H1 (cell line): ENCODE measurements at regions not wholly inside any gene's neighbourhood (a gene's known extent, or its start where the extent isn't known, plus 50 kb on each side); places are given as distances from the start of the nearest gene placed in this dataset.

ENCODE experiments used
- CTCF ChIA-PET: fragments of 300-600 bp; sonication (Branson Sonifier 250); formaldehyde crosslinking; loops from one replicate; lab custom pipeline; 2021; ENCODE audit not compliant: partially characterized antibody; lab: Charles Lee
- POLR2A ChIA-PET: fragments of 300-600 bp; sonication (Branson Sonifier 250); formaldehyde crosslinking; loops from one replicate; lab custom pipeline; 2021; ENCODE audit warnings: inconsistent platforms; ENCODE audit not compliant: partially characterized antibody; lab: Charles Lee
- DNase-seq, 2 experiments: peaks; one replicate each; pipeline versions ENCODE4 v3.0.0 to v3.0.0-alpha.2; 2010 to 2022; ENCODE audit warnings: low spot score in 2 of 2, low read depth in 1 of 2, mixed read lengths in 1 of 2
- FAIRE-seq: peaks from 2 replicates; lab custom pipeline; 2011; peaks lifted over from hg19 to GRCh38; lab: Jason Lieb, UNC
- H2AFZ ChIP-seq: 2 replicates; pipeline ENCODE4 v1.8.1; 2012; ENCODE audit warnings: low read length, inconsistent platforms
- H2AK5ac ChIP-seq: 2 replicates; pipeline ENCODE4 v1.6.1; 2013; ENCODE audit warnings: low read depth, low read length
- H2BK120ac ChIP-seq: replicated peaks from 2 replicates; pipeline ENCODE3; 2013; ENCODE audit warnings: low read depth, low read length, inconsistent platforms
- H2BK12ac ChIP-seq: 2 replicates; pipeline ENCODE4 v1.6.1; 2013; ENCODE audit warnings: low read depth, low read length
- H2BK15ac ChIP-seq: 2 replicates; pipeline ENCODE4 v1.6.1; 2013; ENCODE audit warnings: low read length
- H2BK20ac ChIP-seq: 2 replicates; pipeline ENCODE4 v1.6.1; 2013; ENCODE audit warnings: low read length
- H2BK5ac ChIP-seq: 2 replicates; pipeline ENCODE4 v1.6.1; 2013; ENCODE audit warnings: low read depth, low read length
- H3K14ac ChIP-seq: 2 replicates; pipeline ENCODE4 v1.6.1; 2013; ENCODE audit warnings: inconsistent platforms; ENCODE audit not compliant: insufficient read length
- H3K18ac ChIP-seq: 2 replicates; pipeline ENCODE4 v1.6.1; 2013; ENCODE audit warnings: low read length; ENCODE audit errors: extremely low read depth
- H3K23ac ChIP-seq: 2 replicates; pipeline ENCODE4 v1.6.1; 2013; ENCODE audit warnings: inconsistent platforms; ENCODE audit not compliant: insufficient read length
- H3K23me2 ChIP-seq: 2 replicates; pipeline ENCODE4 v1.6.1; 2013; ENCODE audit warnings: low read depth, low read length
- H3K27ac ChIP-seq: 2 replicates; pipeline ENCODE4 v1.6.1; 2011; ENCODE audit warnings: low read depth, low read length, inconsistent platforms
- H3K27me3 ChIP-seq, 4 experiments: replicated peaks in 1 of 4; 1 replicate in 1 of 4; 2 replicates in 3 of 4; pipeline versions ENCODE4 v1.6.1 to v1.8.1; 2011 to 2013; ENCODE audit warnings: low read length in 3 of 4, mild to moderate bottlenecking in 3 of 4, inconsistent platforms in 2 of 4, mixed read lengths in 2 of 4, moderate library complexity in 1 of 4; ENCODE audit not compliant: control insufficient read depth in 3 of 4, insufficient read depth in 3 of 4; ENCODE audit errors: extremely low read depth in 1 of 4
- H3K36me3 ChIP-seq, 4 experiments: 2 replicates each; pipeline versions ENCODE4 v1.6.1 to v1.8.1; 2011 to 2013; ENCODE audit warnings: mild to moderate bottlenecking in 4 of 4, low read length in 3 of 4, moderate library complexity in 2 of 4, control low read depth in 1 of 4, inconsistent platforms in 1 of 4; ENCODE audit not compliant: insufficient read depth in 4 of 4, control insufficient read depth in 2 of 4
- H3K4ac ChIP-seq: replicated peaks from 2 replicates; pipeline ENCODE3; 2013; ENCODE audit warnings: low read length, low read depth, mixed read lengths, inconsistent platforms; ENCODE audit not compliant: insufficient read length
- H3K4me1 ChIP-seq, 4 experiments: replicated peaks in 1 of 4; 1 replicate in 1 of 4; 2 replicates in 3 of 4; pipeline versions ENCODE4 v1.6.1 to v1.8.1; 2011 to 2013; ENCODE audit warnings: low read length in 3 of 4, inconsistent platforms in 2 of 4, mixed read lengths in 1 of 4; ENCODE audit not compliant: insufficient read depth in 4 of 4, control insufficient read depth in 3 of 4
- H3K4me2 ChIP-seq, 2 experiments: 2 replicates each; pipeline versions ENCODE4 v1.6.1 to v1.8.1; 2011 to 2013; ENCODE audit warnings: low read depth in 2 of 2, low read length in 2 of 2, control low read depth in 1 of 2, inconsistent platforms in 1 of 2, mild to moderate bottlenecking in 1 of 2; ENCODE audit not compliant: insufficient read depth in 1 of 2
- H3K4me3 ChIP-seq, 4 experiments: fragments of 200-600, 300-600 bp in 1 of 4; sonication (generic), shearing (Covaris generic), sonication (Bioruptor Twin) in 1 of 4; 2 replicates each; pipeline versions ENCODE4 v1.5.1 to v1.8.1; 2011 to 2016; ENCODE audit warnings: low read length in 4 of 4, low read depth in 3 of 4, control low read depth in 2 of 4, inconsistent platforms in 2 of 4, mild to moderate bottlenecking in 2 of 4, mixed read lengths in 1 of 4, moderate library complexity in 1 of 4; ENCODE audit not compliant: insufficient read depth in 2 of 4; ENCODE audit errors: extremely low read depth in 1 of 4
- H3K56ac ChIP-seq: replicated peaks from 2 replicates; pipeline ENCODE3; 2013; ENCODE audit warnings: low read depth, mild to moderate bottlenecking, mixed read lengths, low read length, inconsistent platforms; ENCODE audit not compliant: insufficient read length
- H3K79me1 ChIP-seq: 2 replicates; pipeline ENCODE4 v1.6.1; 2013; ENCODE audit warnings: low read depth, low read length, control low read depth
- H3K79me2 ChIP-seq, 2 experiments: 2 replicates each; pipeline versions ENCODE4 v1.6.1 to v1.8.1; 2012 to 2013; ENCODE audit warnings: low read length in 2 of 2, mild to moderate bottlenecking in 2 of 2, inconsistent platforms in 1 of 2; ENCODE audit not compliant: insufficient read depth in 2 of 2, control insufficient read depth in 1 of 2
- H3K9ac ChIP-seq, 4 experiments: replicated peaks in 1 of 4; 1 replicate in 1 of 4; 2 replicates in 3 of 4; pipeline versions ENCODE4 v1.6.1 to v1.8.1; 2011 to 2013; ENCODE audit warnings: low read depth in 3 of 4, low read length in 3 of 4, control low read depth in 2 of 4, mild to moderate bottlenecking in 2 of 4, moderate library complexity in 2 of 4, inconsistent platforms in 1 of 4; ENCODE audit errors: extremely low read depth in 1 of 4
- H3K9me3 ChIP-seq, 2 experiments: 2 replicates each; pipeline versions ENCODE4 v1.6.1 to v1.8.1; 2012 to 2013; ENCODE audit warnings: mild to moderate bottlenecking in 2 of 2, moderate library complexity in 2 of 2, control low read depth in 1 of 2, inconsistent platforms in 1 of 2, low read depth in 1 of 2, low read length in 1 of 2, mixed read lengths in 1 of 2; ENCODE audit not compliant: insufficient read depth in 2 of 2
- H4K20me1 ChIP-seq, 2 experiments: replicated peaks in 1 of 2; 2 replicates each; pipeline versions ENCODE3 to v1.8.1; 2011 to 2013; ENCODE audit warnings: inconsistent platforms in 2 of 2, low read length in 2 of 2, mild to moderate bottlenecking in 1 of 2; ENCODE audit not compliant: insufficient read depth in 2 of 2, control insufficient read depth in 1 of 2
- H4K5ac ChIP-seq: 2 replicates; pipeline ENCODE4 v1.6.1; 2013; ENCODE audit warnings: low read length, low read depth, mixed read lengths, inconsistent platforms; ENCODE audit not compliant: insufficient read length
- H4K8ac ChIP-seq: 2 replicates; pipeline ENCODE4 v1.8.0; 2013; ENCODE audit warnings: mild to moderate bottlenecking, moderate library complexity, low read length, inconsistent platforms; ENCODE audit not compliant: insufficient read depth; ENCODE audit errors: extremely low read depth
- H4K91ac ChIP-seq: replicated peaks from 2 replicates; pipeline ENCODE3; 2013; ENCODE audit warnings: low read length, mixed read lengths, inconsistent platforms; ENCODE audit not compliant: insufficient read length
- ASH2L ChIP-seq: fragments of 200-600, 300-600 bp; sonication (generic); IDR thresholded peaks from one replicate; pipeline ENCODE4 v1.7.1; 2017; ENCODE audit warnings: low read length
- BACH1 ChIP-seq: IDR thresholded peaks from 2 replicates; pipeline ENCODE4 v1.6.1; 2012; ENCODE audit warnings: low read length, improper control_type of control experiment
- BRCA1 ChIP-seq: IDR thresholded peaks from 2 replicates; pipeline ENCODE4 v1.6.1; 2012; ENCODE audit warnings: low read depth, low read length, improper control_type of control experiment
- EP300 ChIP-seq, 2 experiments: IDR thresholded peaks; 1 replicate in 1 of 2; 2 replicates in 1 of 2; pipeline ENCODE4 v1.6.1; 2011 to 2012; ENCODE audit warnings: low read depth in 2 of 2, low read length in 2 of 2, mild to moderate bottlenecking in 2 of 2, borderline replicate concordance in 1 of 2, inconsistent platforms in 1 of 2, moderate library complexity in 1 of 2
- FOSL1 ChIP-seq: IDR thresholded peaks from 2 replicates; pipeline ENCODE4 v1.6.1; 2011; ENCODE audit warnings: mild to moderate bottlenecking, low read depth, low read length, moderate library complexity; ENCODE audit not compliant: insufficient read depth
- GABPA ChIP-seq: IDR thresholded peaks from 2 replicates; pipeline ENCODE4 v1.6.1; 2011; ENCODE audit warnings: mild to moderate bottlenecking, low read length, moderate library complexity, borderline replicate concordance; ENCODE audit not compliant: insufficient read depth
- JUN ChIP-seq: IDR thresholded peaks from 2 replicates; pipeline ENCODE4 v1.6.1; 2011; ENCODE audit warnings: low read depth, mild to moderate bottlenecking, improper control_type of control experiment, low read length
- KDM5A ChIP-seq: fragments of 200-600 bp; IDR thresholded peaks from 2 replicates; pipeline ENCODE4 v1.7.1; 2012; ENCODE audit warnings: mild to moderate bottlenecking, low read length, inconsistent platforms, mixed read lengths
- PHF8 ChIP-seq: fragments of 200-600 bp; sonication (generic); conservative IDR thresholded peaks from 2 replicates; pipeline ENCODE4 v1.7.1; 2012; ENCODE audit warnings: low read depth, mild to moderate bottlenecking, inconsistent platforms, low read length, moderate library complexity
- POU5F1 ChIP-seq: IDR thresholded peaks from 2 replicates; pipeline ENCODE4 v1.6.1; 2011; ENCODE audit warnings: low read depth, mild to moderate bottlenecking, low read length, moderate library complexity
- RBBP5 ChIP-seq: IDR thresholded peaks from 2 replicates; pipeline ENCODE4 v1.7.1; 2012; ENCODE audit warnings: low read depth, mild to moderate bottlenecking, inconsistent platforms, low read length, moderate library complexity, borderline replicate concordance
- SIN3A ChIP-seq, 2 experiments: IDR thresholded peaks in 1 of 2; conservative IDR thresholded peaks in 1 of 2; 2 replicates each; pipeline ENCODE4 v1.6.1; 2011 to 2012; ENCODE audit warnings: low read length in 2 of 2, improper control_type of control experiment in 1 of 2, low read depth in 1 of 2, mild to moderate bottlenecking in 1 of 2
- SIX5 ChIP-seq: IDR thresholded peaks from 2 replicates; pipeline ENCODE4 v1.6.1; 2011; ENCODE audit warnings: mild to moderate bottlenecking, low read depth, low read length
- SP4 ChIP-seq: IDR thresholded peaks from 2 replicates; pipeline ENCODE4 v1.6.1; 2012; ENCODE audit warnings: low read length, inconsistent platforms
- TCF12 ChIP-seq: IDR thresholded peaks from 2 replicates; pipeline ENCODE4 v1.6.1; 2011; ENCODE audit warnings: low read depth, mild to moderate bottlenecking, low read length
- WGBS, 2 experiments: shearing (Covaris generic) in 1 of 2; methylation state at CpG; one replicate each; pipeline versions ENCODE4 v1.1.6 to v1.1.7; 2013 to 2015; ENCODE audit warnings: low lambda C conversion rate in 2 of 2, mixed read lengths in 2 of 2, inconsistent platforms in 1 of 2, low coverage in 1 of 2, missing lambda C conversion rate in 1 of 2; ENCODE audit not compliant: insufficient replicate concordance in 2 of 2, insufficient coverage in 1 of 2, insufficient read length in 1 of 2; ENCODE audit errors: extremely low coverage in 1 of 2, missing lambda C conversion rate in 1 of 2; 5-methylcytosine and 5-hydroxymethylcytosine counted together

GRCh38 chr9:135010921-135011320 is 76.5 kb upstream of the OLFM1 start:
- TF ChIP-seq EP300 (IDR thresholded peaks at IDR 0.05; ENCODE audit: borderline replicate concordance in 1 of 2, low read depth in 2 of 2, low read length in 2 of 2) (no peak), SIX5 (no peak), BRCA1 (no peak), TCF12 (no peak), SP4 (no peak), RBBP5 (no peak), ASH2L (no peak), FOSL1 (no peak), PHF8 (no peak), JUN (no peak), SIN3A (conservative IDR thresholded peaks at IDR 0.05 in 1 of 2, IDR thresholded peaks at IDR 0.05 in 1 of 2; ENCODE audit: low read depth in 1 of 2, low read length in 2 of 2) (no peak), POU5F1 (no peak), BACH1 (no peak), GABPA (no peak), KDM5A (no peak)
- no peak overlapping the region for H3K23ac ChIP-seq
- DNase-seq (no peak), FAIRE-seq (no peak)
- H2AFZ ChIP-seq = no peak overlapping the region
- no peak overlapping the region for H3K9ac ChIP-seq
- H2BK20ac ChIP-seq = no peak overlapping the region
- no peak overlapping the region for H2BK12ac ChIP-seq
- no peaks in the 10 kb centered on the region for H4K20me1 ChIP-seq
- H3K9me3 ChIP-seq = no peaks in the 10 kb centered on the region; a peak in 1 of 4 replicates
- no peak overlapping the region for H3K4me2 ChIP-seq
- H3K18ac ChIP-seq = no peak overlapping the region
- H2BK5ac ChIP-seq = no peak overlapping the region
- H3K56ac ChIP-seq = no peak overlapping the region
- H3K79me1 ChIP-seq = no peaks in the 10 kb centered on the region
- H3K14ac ChIP-seq = no peak overlapping the region
- H2AK5ac ChIP-seq = no peak overlapping the region
- no peak overlapping the region for H4K5ac ChIP-seq
- H3K4me3 ChIP-seq = no peak overlapping the region
- no peaks in the 10 kb centered on the region for H3K36me3 ChIP-seq
- H4K91ac ChIP-seq = no peak overlapping the region
- no peak overlapping the region for H2BK120ac ChIP-seq
- no peak overlapping the region for H4K8ac ChIP-seq
- no peak overlapping the region for H2BK15ac ChIP-seq
- POLR2A ChIA-PET = no interaction called here
- peaks cover 0 to 6% (median 2%) of the 10 kb centered on the region in 4 experiments; a peak in 4 of 7 replicates for H3K4me1 ChIP-seq
- H3K27me3 ChIP-seq = no peaks in the 10 kb centered on the region
- H3K4ac ChIP-seq = no peak overlapping the region
- H3K27ac ChIP-seq = no peak overlapping the region
- WGBS, 2 experiments = 87% methylated on average over 8 of the region's 8 CpGs; no CpG with 5 or more reads in 1 of the 2 experiments
- H3K79me2 ChIP-seq = no peaks in the 10 kb centered on the region
- CTCF ChIA-PET = interaction anchor here (1.0 to 1.3 kb wide), 2 partner anchors 14 to 20 kb away, joined by 3 to 5 read pairs; no protein-coding TSS in a partner anchor
- H3K23me2 ChIP-seq = no peaks in the 10 kb centered on the region
